ENCODE measurements at regions not wholly inside any gene's neighbourhood (a gene's known extent, or its start where the extent isn't known, plus 50 kb on each side); places are given as distances from the start of the nearest gene placed in this dataset.
A peak's percentile ranks its signal among the peaks of the same experiment; 100 is the strongest.

DNA sequence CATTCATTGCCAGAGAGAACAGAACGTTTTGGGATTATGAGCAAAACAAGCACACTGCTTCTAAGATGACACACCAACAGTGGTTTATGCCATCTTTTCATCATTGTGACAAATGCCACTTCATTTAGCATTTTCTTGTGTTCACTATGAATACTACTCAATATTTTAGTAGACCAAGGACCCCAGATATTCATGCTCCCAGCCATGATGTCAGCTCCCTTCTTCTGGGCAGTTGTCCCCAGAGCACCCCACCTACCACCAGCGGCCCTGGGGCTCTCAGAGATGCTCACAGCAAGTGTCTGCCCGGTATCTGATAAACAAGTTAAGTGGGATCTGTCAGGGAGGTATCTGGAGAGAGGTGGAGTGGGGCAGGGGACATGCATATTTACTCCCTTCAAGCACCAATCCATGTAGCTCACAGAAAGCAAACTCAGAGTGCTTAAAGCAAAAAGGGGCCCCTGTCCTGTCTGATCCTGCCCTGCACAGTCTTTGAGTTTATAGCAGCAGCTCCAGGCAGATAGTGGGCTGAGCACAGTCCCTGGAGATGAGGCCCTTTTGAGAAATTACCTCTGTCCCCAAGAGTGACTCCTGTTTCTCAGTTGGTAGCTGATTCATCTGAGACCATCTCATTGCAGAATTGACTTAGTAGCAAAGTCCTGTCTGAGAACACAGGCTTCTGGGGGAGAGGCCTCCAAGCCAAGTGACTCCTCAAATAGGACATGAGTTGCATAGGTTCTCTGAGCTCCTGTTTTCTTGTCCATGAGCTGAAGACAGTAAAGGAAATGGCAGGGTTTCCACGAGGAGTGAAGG lies 281.8 kb upstream of the KLF6 start:
- DNase-seq: no peak
- H3K4me3 Mint-ChIP-seq: no peak overlapping the region
- no peaks in the 10 kb centered on the region for H3K27me3 Mint-ChIP-seq
- H3K4me1 Mint-ChIP-seq: peaks cover 5% of the 10 kb centered on the region
- no peak overlapping the region for H3K27ac Mint-ChIP-seq
- no peaks in the 10 kb centered on the region for H3K9me3 Mint-ChIP-seq
- H3K36me3 Mint-ChIP-seq: no peaks in the 10 kb centered on the region

DNA sequence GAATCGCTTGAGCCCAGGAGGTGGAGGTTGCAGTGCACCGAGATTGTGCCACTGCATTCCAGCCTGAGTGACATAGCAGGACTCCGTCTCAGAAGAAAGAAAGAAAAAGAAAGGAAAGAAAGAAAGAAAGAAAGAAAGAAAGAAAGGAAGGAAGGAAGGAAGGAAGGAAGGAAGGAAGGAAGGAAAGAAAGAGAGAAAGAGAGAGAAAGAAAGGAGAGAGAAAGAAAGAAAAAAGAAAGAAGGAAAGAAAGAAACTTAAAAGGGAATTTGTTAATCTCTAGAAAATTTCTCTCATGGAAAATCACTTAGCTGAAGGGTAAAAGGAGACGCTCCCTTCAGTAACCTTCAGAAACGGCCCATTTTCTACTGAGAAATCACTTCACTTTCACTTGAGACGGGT lies 279.5 kb upstream of the KLF6 start:
- H3K36me3 Mint-ChIP-seq: no peaks in the 10 kb centered on the region
- H3K9me3 Mint-ChIP-seq: no peaks in the 10 kb centered on the region
- H3K27ac Mint-ChIP-seq: no peak overlapping the region
- DNase-seq: no peak
- peaks cover 14% of the 10 kb centered on the region for H3K4me1 Mint-ChIP-seq
- H3K4me3 Mint-ChIP-seq: no peak overlapping the region
- H3K27me3 Mint-ChIP-seq: no peaks in the 10 kb centered on the region

- Mint-ChIP-seq H3K36me3 (no peaks in the 10 kb centered on the region), H3K27me3 (no peaks in the 10 kb centered on the region), H3K4me3 (no peak overlapping the region), H3K27ac (no peak overlapping the region), H3K9me3 (no peaks in the 10 kb centered on the region), H3K4me1 (peaks cover 14% of the 10 kb centered on the region)
- no peak for DNase-seq
Observed at GRCh38 chr10:4063717-4064116, 278.7 kb upstream of the KLF6 start.

- Mint-ChIP-seq H3K9me3 (no peaks in the 10 kb centered on the region), H3K4me3 (no peak overlapping the region), H3K27me3 (no peaks in the 10 kb centered on the region), H3K27ac (no peak overlapping the region), H3K36me3 (no peaks in the 10 kb centered on the region), H3K4me1 (peaks cover 14% of the 10 kb centered on the region)
- DNase-seq: no peak
Observed at GRCh38 chr10:4062751-4063150, 277.7 kb upstream of the KLF6 start.

DNA sequence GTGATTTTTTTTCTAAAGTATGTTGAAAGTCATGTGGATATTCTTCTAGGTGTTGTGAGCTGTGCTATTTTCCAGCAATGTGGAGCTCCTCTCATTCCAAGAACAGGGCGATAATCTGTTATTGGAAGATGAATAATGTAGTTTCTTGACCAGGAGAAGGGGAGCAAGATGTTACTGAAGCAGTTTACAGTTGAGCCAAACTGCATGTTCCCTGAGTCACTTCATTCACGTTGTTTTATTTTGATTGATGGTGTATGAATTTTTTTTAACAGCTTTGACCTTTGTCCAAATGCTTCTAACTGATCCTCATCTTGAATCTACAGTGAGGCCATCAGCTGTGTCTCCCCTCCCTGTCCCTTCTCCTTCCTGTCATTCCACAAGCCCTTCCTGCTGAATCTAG lies 277.1 kb upstream of the KLF6 start:
- no peaks in the 10 kb centered on the region for H3K27me3 Mint-ChIP-seq
- H3K36me3 Mint-ChIP-seq: no peaks in the 10 kb centered on the region
- H3K4me3 Mint-ChIP-seq: no peak overlapping the region
- no peaks in the 10 kb centered on the region for H3K9me3 Mint-ChIP-seq
- DNase-seq: no peak
- no peak overlapping the region for H3K27ac Mint-ChIP-seq
- peaks cover 14% of the 10 kb centered on the region for H3K4me1 Mint-ChIP-seq

- no peaks in the 10 kb centered on the region for H3K36me3 Mint-ChIP-seq
- no peak overlapping the region for H3K4me3 Mint-ChIP-seq
- H3K27ac Mint-ChIP-seq: no peak overlapping the region
- H3K27me3 Mint-ChIP-seq: no peaks in the 10 kb centered on the region
- peaks cover 12% of the 10 kb centered on the region for H3K4me1 Mint-ChIP-seq
- DNase-seq: no peak
- no peaks in the 10 kb centered on the region for H3K9me3 Mint-ChIP-seq
Observed at GRCh38 chr10:4061441-4061951, 276.5 kb upstream of the KLF6 start.

DNA sequence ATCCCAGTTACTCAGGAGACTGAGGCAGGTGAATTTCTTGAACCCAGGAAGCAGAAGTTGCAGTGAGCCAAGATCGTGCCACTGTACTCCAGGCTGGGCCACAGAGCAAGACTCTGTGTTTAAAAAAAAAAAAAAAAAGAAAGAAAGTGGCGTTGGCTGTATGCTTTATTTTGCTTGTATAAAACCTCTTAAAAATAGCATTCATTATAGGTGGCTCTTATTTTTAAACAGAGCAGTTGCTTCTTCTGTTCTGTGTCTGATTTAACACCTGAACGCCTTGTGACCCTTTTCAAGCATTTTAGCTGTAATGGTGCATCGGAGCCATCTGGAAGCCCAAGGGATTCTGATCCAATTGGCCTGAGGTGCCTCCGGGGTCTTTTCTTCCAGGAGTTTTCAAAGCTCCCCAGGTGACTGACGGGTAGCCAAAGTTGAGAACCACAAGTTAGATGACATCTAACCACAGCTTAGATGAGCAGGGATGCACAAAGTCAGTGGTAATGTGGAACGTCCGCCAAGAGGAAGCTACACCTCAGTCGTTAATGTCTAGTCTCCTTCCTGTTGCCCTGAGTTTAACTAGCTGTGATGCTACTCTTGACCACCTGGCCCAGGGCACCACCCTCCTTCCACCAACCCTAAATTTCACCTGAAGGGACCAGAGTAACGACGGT lies 274.6 kb upstream of the KLF6 start:
- no peak overlapping the region for H3K27ac Mint-ChIP-seq
- H3K4me1 Mint-ChIP-seq: peaks cover 9% of the 10 kb centered on the region
- no peak overlapping the region for H3K4me3 Mint-ChIP-seq
- no peaks in the 10 kb centered on the region for H3K36me3 Mint-ChIP-seq
- no peak for DNase-seq
- no peaks in the 10 kb centered on the region for H3K9me3 Mint-ChIP-seq
- H3K27me3 Mint-ChIP-seq: no peaks in the 10 kb centered on the region

DNA sequence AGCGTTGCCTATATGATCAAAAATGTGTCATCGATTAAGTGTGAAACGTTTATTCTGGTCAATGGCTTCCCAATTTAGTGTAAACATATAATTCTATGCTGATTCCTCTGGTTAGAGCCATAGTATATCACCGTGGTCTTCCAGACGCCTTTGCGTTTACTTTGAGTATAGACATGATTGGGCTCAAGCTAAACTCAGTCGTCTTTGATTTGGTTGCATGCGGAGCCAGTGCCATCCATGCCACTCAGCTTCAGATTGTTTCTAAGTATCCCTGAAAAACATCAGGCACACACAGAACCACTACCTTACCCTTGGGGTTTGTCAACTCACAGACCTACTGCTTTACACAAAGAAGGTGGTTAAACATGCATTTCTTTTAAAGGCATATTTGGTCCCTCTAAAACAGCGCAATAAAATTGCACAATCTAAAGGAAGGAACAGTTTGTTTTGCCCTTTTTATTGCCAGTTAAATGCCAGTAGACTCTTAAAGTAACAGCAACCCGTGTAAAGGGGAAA lies 273.6 kb upstream of the KLF6 start:
- Mint-ChIP-seq H3K36me3 (no peaks in the 10 kb centered on the region), H3K27me3 (peaks cover 3% of the 10 kb centered on the region), H3K9me3 (no peaks in the 10 kb centered on the region), H3K27ac (no peak overlapping the region), H3K4me3 (no peak overlapping the region), H3K4me1 (peaks cover 13% of the 10 kb centered on the region)
- no peak for DNase-seq

- peaks cover 3% of the 10 kb centered on the region for H3K27me3 Mint-ChIP-seq
- no peaks in the 10 kb centered on the region for H3K36me3 Mint-ChIP-seq
Observed at GRCh38 chr10:4057725-4058513, 272.9 kb upstream of the KLF6 start.

GRCh38 chr10:4057021-4057420 lies 272.0 kb upstream of the KLF6 start:
- Mint-ChIP-seq H3K4me3 (no peak overlapping the region), H3K9me3 (no peaks in the 10 kb centered on the region), H3K4me1 (peaks cover 13% of the 10 kb centered on the region)

More at GRCh38 chr10:4057725-4058513, 272.9 kb upstream of the KLF6 start:
- Mint-ChIP-seq H3K9me3 (no peaks in the 10 kb centered on the region), H3K4me3 (no peak overlapping the region), H3K27ac (no peak overlapping the region), H3K4me1 (peaks cover 13% of the 10 kb centered on the region)
- DNase-seq: no peak

DNA sequence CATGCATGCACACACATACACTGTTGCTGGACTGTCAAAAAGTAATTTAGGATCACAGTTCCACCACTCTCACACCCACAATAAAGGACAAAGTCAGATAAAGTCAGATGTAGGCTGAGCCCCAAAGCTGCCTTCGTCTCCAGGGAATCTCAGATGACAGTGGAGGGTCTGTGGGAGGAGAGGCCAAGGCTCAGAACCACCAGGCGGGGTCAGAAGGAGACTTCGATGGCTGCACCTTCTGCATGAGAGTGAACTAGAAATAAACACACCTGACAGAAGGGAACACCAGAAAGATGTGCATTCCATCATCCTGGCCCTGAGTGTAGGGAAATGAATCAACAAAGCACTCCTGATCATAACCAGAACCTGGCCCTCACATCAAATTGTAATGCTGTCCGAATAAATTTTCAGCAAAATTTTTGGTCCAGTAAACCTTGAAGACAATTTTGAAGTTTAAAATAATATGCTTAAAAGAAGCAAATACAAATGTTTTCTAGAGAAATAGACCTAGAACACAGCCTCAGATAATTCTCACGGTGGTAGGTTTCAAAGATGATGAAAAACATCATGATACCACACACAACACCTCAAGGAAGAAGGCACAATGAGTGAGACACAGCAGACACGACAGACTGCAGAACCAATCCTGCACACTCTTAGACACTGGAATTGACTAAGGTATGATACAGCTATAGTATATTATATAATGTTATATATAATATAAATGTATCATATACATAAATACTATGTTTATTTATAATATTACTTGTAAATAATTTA lies 269.8 kb upstream of the KLF6 start:
- H3K36me3 Mint-ChIP-seq: no peaks in the 10 kb centered on the region

More at GRCh38 chr10:4057021-4057420, 272.0 kb upstream of the KLF6 start:
- H3K27ac Mint-ChIP-seq: no peak overlapping the region
- peaks cover 3% of the 10 kb centered on the region for H3K27me3 Mint-ChIP-seq
- no peak for DNase-seq
- H3K36me3 Mint-ChIP-seq: no peaks in the 10 kb centered on the region

GRCh38 chr10:4053940-4054339 lies 268.9 kb upstream of the KLF6 start:
- no peak for DNase-seq
- H3K36me3 Mint-ChIP-seq: no peaks in the 10 kb centered on the region
- H3K27me3 Mint-ChIP-seq: peaks cover 12% of the 10 kb centered on the region
- H3K4me3 Mint-ChIP-seq: no peak overlapping the region
- peaks cover 8% of the 10 kb centered on the region for H3K4me1 Mint-ChIP-seq
- no peak overlapping the region for H3K27ac Mint-ChIP-seq
- no peaks in the 10 kb centered on the region for H3K9me3 Mint-ChIP-seq

More for the DNA sequence above, 269.8 kb upstream of the KLF6 start:
- no peak overlapping the region for H3K27ac Mint-ChIP-seq
- no peaks in the 10 kb centered on the region for H3K9me3 Mint-ChIP-seq
- peaks cover 12% of the 10 kb centered on the region for H3K27me3 Mint-ChIP-seq
- no peak overlapping the region for H3K4me3 Mint-ChIP-seq
- no peak for DNase-seq
- peaks cover 11% of the 10 kb centered on the region for H3K4me1 Mint-ChIP-seq

DNA sequence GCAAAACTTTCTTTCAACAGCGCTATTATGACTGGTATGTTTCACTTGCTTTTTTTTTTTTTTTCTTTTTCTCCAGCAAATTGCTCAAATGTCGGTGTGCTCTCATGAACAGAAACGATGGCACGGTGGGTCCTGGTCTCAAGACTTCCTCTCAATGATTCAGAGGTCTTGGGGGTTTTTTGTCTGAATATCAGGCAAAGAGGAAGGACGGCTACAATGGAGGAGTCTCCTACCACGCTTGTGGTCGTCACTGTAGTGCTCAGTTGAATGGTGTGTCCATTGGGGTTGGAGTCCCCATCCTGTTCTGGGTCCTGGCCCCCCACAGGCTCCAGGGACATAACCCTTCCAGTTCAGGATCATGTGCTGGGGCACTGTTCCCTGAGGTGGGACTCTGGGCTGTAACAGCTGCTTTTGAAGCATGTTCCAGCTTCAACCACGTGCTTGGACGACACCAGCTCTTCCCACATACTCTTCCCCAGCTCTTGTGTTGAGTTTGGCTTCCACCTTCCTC lies 266.7 kb upstream of the KLF6 start:
- peaks cover 8% of the 10 kb centered on the region for H3K4me1 Mint-ChIP-seq
- no peak overlapping the region for H3K4me3 Mint-ChIP-seq
- H3K27ac Mint-ChIP-seq: peak overlapping the region; percentile 34
- H3K9me3 Mint-ChIP-seq: no peaks in the 10 kb centered on the region
- no peaks in the 10 kb centered on the region for H3K36me3 Mint-ChIP-seq
- no peak for DNase-seq
- peaks cover 12% of the 10 kb centered on the region for H3K27me3 Mint-ChIP-seq

GRCh38 chr10:4051011-4051640 lies 266.1 kb upstream of the KLF6 start:
- H3K4me3 Mint-ChIP-seq: no peak overlapping the region
- H3K9me3 Mint-ChIP-seq: no peaks in the 10 kb centered on the region
- peaks cover 8% of the 10 kb centered on the region for H3K4me1 Mint-ChIP-seq
- peaks cover 12% of the 10 kb centered on the region for H3K27me3 Mint-ChIP-seq
- peak overlapping the region; percentile 34 for H3K27ac Mint-ChIP-seq
- DNase-seq: no peak
- H3K36me3 Mint-ChIP-seq: no peaks in the 10 kb centered on the region

Measured in activated naive CD8-positive, alpha-beta T cell treated with anti-CD3 and anti-CD28 coated beads for 36 hours (primary cell).